Astrocyte (in vitro differentiated cells and primary cell): ENCODE measurements at regions not wholly inside any gene's neighbourhood (a gene's known extent, or its start where the extent isn't known, plus 50 kb on each side); places are given as distances from the start of the nearest gene placed in this dataset.

Experiments used
- DNase-seq: peaks from one replicate; pipeline ENCODE4 v3.0.0-alpha.2; 2010; ENCODE audit warnings: low read depth
- FAIRE-seq: peaks from 2 replicates; lab custom pipeline; 2011; peaks lifted over from hg19 to GRCh38; lab: Jason Lieb, UNC
- H2AFZ ChIP-seq: 2 replicates; pipeline ENCODE4 v1.6.0; 2012; ENCODE audit warnings: low read depth, low read length, inconsistent platforms
- H3K27ac ChIP-seq: 2 replicates; pipeline ENCODE4 v1.5.1; 2011; ENCODE audit warnings: low read depth, low read length, inconsistent platforms
- H3K27me3 ChIP-seq: 2 replicates; pipeline ENCODE4 v1.6.0; 2011; ENCODE audit warnings: low read length, inconsistent platforms; ENCODE audit not compliant: insufficient read depth
- H3K36me3 ChIP-seq: 2 replicates; pipeline ENCODE4 v1.5.1; 2011; ENCODE audit warnings: low read length, inconsistent platforms; ENCODE audit not compliant: insufficient read depth
- H3K4me1 ChIP-seq: 2 replicates; pipeline ENCODE4 v1.5.1; 2011; ENCODE audit warnings: low read length, inconsistent platforms; ENCODE audit not compliant: insufficient read depth
- H3K4me2 ChIP-seq: 2 replicates; pipeline ENCODE4 v1.6.0; 2012; ENCODE audit warnings: low read length, inconsistent platforms
- H3K4me3 ChIP-seq: 2 replicates; pipeline ENCODE4 v1.5.1; 2011; ENCODE audit warnings: low read depth, mild to moderate bottlenecking, low read length, inconsistent platforms; ENCODE audit not compliant: insufficient read depth
- H3K79me2 ChIP-seq: 2 replicates; pipeline ENCODE4 v1.6.0; 2012; ENCODE audit warnings: mild to moderate bottlenecking, low read length, inconsistent platforms; ENCODE audit not compliant: insufficient read depth
- H3K9ac ChIP-seq: 2 replicates; pipeline ENCODE4 v1.6.0; 2012; ENCODE audit warnings: mild to moderate bottlenecking, low read length, inconsistent platforms
- H3K9me3 ChIP-seq: 2 replicates; pipeline ENCODE4 v1.5.1; 2012; ENCODE audit warnings: low read depth, mild to moderate bottlenecking, low read length, inconsistent platforms; ENCODE audit not compliant: insufficient read depth
- H4K20me1 ChIP-seq: 2 replicates; pipeline ENCODE4 v1.6.0; 2012; ENCODE audit warnings: low read length, inconsistent platforms; ENCODE audit not compliant: insufficient read depth
- H3K27ac Mint-ChIP-seq: one replicate; pipeline ENCODE4 v1.8.0; 2021; ENCODE audit warnings: mild to moderate bottlenecking, mixed read lengths; ENCODE audit not compliant: unreplicated experiment
- H3K27me3 Mint-ChIP-seq: one replicate; pipeline ENCODE4 v1.8.0; 2021; ENCODE audit warnings: low read depth, mixed read lengths; ENCODE audit not compliant: unreplicated experiment
- H3K36me3 Mint-ChIP-seq: one replicate; pipeline ENCODE4 v1.8.0; 2021; ENCODE audit warnings: low read depth, mixed read lengths; ENCODE audit not compliant: unreplicated experiment
- H3K4me1 Mint-ChIP-seq: one replicate; pipeline ENCODE4 v1.8.0; 2021; ENCODE audit warnings: low read depth, mixed read lengths; ENCODE audit not compliant: unreplicated experiment
- H3K4me3 Mint-ChIP-seq: one replicate; pipeline ENCODE4 v1.8.0; 2021; ENCODE audit warnings: mild to moderate bottlenecking, moderate library complexity, mixed read lengths; ENCODE audit not compliant: unreplicated experiment
- H3K9me3 Mint-ChIP-seq: one replicate; pipeline ENCODE4 v1.8.0; 2021; ENCODE audit warnings: mild to moderate bottlenecking, mixed read lengths; ENCODE audit not compliant: unreplicated experiment
- EZH2 ChIP-seq: IDR thresholded peaks from 2 replicates; pipeline ENCODE4 v1.6.1; 2012; ENCODE audit warnings: mild to moderate bottlenecking, low read length, inconsistent platforms; ENCODE audit not compliant: insufficient read depth
- TF ChIP-seq, protein P1 (sequence below): IDR thresholded peaks from 2 replicates; pipeline ENCODE4 v1.5.1; 2011; ENCODE audit warnings: low read depth, mild to moderate bottlenecking, inconsistent platforms, low read length, moderate library complexity; ENCODE audit not compliant: insufficient read depth

DNA sequence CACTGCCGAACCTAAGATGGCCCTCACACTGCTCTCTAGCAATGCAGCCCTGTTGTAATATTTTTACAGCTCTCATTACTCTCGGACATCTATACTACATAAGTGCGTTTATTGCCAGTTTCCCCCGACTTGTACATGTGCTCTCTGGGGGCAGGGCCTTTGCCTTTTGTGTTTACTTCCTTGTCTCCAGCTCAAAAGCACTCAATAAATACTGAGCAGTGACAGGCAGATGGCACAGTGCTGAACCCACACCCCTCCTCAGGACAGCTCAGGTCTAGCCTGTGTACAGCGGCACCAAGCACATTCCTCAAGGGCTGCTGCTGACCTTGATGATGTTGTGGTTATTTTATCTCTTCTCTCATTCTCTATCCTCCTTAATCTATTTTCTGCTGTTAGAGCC, 68.0 kb upstream of the ELMO1 start:
- H3K36me3 ChIP-seq = no peaks in the 10 kb centered on the region
- H3K4me3 ChIP-seq = no peak overlapping the region
- H3K36me3 Mint-ChIP-seq = no peaks in the 10 kb centered on the region
- no peaks in the 10 kb centered on the region for H3K9me3 Mint-ChIP-seq
- H3K4me3 Mint-ChIP-seq = no peak overlapping the region
- no peaks in the 10 kb centered on the region for H3K79me2 ChIP-seq
- no peak overlapping the region for H2AFZ ChIP-seq
- no peaks in the 10 kb centered on the region for H3K9me3 ChIP-seq
- DNase-seq (no peak), FAIRE-seq (no peak)
- peaks cover 8% of the 10 kb centered on the region for H3K27me3 Mint-ChIP-seq
- TF ChIP-seq, protein P1, sequence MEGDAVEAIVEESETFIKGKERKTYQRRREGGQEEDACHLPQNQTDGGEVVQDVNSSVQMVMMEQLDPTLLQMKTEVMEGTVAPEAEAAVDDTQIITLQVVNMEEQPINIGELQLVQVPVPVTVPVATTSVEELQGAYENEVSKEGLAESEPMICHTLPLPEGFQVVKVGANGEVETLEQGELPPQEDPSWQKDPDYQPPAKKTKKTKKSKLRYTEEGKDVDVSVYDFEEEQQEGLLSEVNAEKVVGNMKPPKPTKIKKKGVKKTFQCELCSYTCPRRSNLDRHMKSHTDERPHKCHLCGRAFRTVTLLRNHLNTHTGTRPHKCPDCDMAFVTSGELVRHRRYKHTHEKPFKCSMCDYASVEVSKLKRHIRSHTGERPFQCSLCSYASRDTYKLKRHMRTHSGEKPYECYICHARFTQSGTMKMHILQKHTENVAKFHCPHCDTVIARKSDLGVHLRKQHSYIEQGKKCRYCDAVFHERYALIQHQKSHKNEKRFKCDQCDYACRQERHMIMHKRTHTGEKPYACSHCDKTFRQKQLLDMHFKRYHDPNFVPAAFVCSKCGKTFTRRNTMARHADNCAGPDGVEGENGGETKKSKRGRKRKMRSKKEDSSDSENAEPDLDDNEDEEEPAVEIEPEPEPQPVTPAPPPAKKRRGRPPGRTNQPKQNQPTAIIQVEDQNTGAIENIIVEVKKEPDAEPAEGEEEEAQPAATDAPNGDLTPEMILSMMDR = no peak
- TF ChIP-seq EZH2 = no peak
- no peaks in the 10 kb centered on the region for H3K27me3 ChIP-seq
- H3K27ac ChIP-seq = no peak overlapping the region
- no peak overlapping the region for H3K9ac ChIP-seq
- H3K27ac Mint-ChIP-seq = no peak overlapping the region
- H3K4me1 Mint-ChIP-seq = no peaks in the 10 kb centered on the region
- H3K4me2 ChIP-seq = no peak overlapping the region
- no peaks in the 10 kb centered on the region for H3K4me1 ChIP-seq
- H4K20me1 ChIP-seq = no peaks in the 10 kb centered on the region

DNA sequence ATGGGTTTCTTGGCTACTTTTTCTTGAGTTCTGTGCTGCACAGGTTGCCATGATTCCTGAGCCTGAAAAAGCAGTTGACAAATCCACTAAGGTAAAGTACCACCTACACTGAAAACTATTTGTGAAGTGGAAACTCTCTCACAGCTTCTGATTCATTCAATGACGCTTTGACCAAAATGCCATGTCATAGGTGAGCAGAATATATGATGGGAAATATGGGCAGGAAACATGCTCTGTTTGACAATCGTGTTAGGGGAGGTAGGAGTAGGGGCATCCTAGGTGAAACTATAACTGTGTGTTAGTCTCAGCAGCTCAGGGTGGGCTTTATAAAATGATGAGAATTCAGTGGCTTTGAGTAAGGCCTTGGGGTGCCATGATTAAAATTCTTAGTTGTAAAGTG, 69.6 kb upstream of the ELMO1 start:
- FAIRE-seq (no peak), DNase-seq (no peak)
- no peak overlapping the region for H2AFZ ChIP-seq
- no peaks in the 10 kb centered on the region for H3K9me3 ChIP-seq
- H3K9me3 Mint-ChIP-seq = no peaks in the 10 kb centered on the region
- no peak overlapping the region for H3K4me3 Mint-ChIP-seq
- H3K27ac Mint-ChIP-seq = no peak overlapping the region
- H3K79me2 ChIP-seq = no peaks in the 10 kb centered on the region
- no peak overlapping the region for H3K4me2 ChIP-seq
- H3K27me3 Mint-ChIP-seq = peaks cover 8% of the 10 kb centered on the region
- no peak overlapping the region for H3K27ac ChIP-seq
- no peak for TF ChIP-seq EZH2
- TF ChIP-seq, protein P1 = no peak
- no peaks in the 10 kb centered on the region for H3K36me3 ChIP-seq
- no peaks in the 10 kb centered on the region for H3K4me1 Mint-ChIP-seq
- no peaks in the 10 kb centered on the region for H3K4me1 ChIP-seq
- no peaks in the 10 kb centered on the region for H3K27me3 ChIP-seq
- no peak overlapping the region for H3K9ac ChIP-seq
- no peaks in the 10 kb centered on the region for H3K36me3 Mint-ChIP-seq
- H3K4me3 ChIP-seq = no peak overlapping the region
- H4K20me1 ChIP-seq = no peaks in the 10 kb centered on the region

DNA sequence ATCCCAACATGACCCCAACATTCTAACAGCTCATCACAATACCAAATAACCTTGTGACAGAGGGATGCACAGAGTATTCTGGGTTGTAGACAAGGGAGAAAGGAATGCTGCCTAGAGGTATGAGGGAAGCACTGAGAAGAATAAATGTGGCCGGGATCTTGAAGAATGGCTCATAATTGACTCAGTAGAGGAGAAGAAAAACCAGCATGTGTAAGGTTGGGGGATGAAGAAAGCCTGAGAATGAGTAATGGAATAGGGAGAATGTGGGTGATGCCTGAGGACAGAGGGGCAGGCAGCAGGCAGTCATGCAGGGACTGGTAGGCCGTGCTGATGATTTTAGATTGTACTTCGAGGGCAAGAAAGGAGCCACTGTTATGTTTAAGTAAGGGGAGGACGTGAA, 75.4 kb upstream of the ELMO1 start:
- TF ChIP-seq, protein P1 = no peak
- Histone ChIP-seq H3K9ac (no peak overlapping the region), H3K36me3 (no peaks in the 10 kb centered on the region), H3K79me2 (no peaks in the 10 kb centered on the region), H3K9me3 (no peaks in the 10 kb centered on the region), H3K4me2 (no peak overlapping the region), H2AFZ (no peak overlapping the region), H3K27ac (no peak overlapping the region), H3K4me1 (no peaks in the 10 kb centered on the region), H3K4me3 (no peak overlapping the region), H3K27me3 (no peaks in the 10 kb centered on the region), H4K20me1 (no peaks in the 10 kb centered on the region)
- Mint-ChIP-seq H3K36me3 (no peaks in the 10 kb centered on the region), H3K4me3 (no peak overlapping the region), H3K27me3 (peaks cover 6% of the 10 kb centered on the region), H3K9me3 (no peaks in the 10 kb centered on the region), H3K27ac (no peak overlapping the region), H3K4me1 (no peaks in the 10 kb centered on the region)
- DNase-seq (no peak), FAIRE-seq (no peak)
